ENCODE measurements at regions not wholly inside any gene's neighbourhood (a gene's known extent, or its start where the extent isn't known, plus 50 kb on each side); places are given as distances from the start of the nearest gene placed in this dataset.

DNA sequence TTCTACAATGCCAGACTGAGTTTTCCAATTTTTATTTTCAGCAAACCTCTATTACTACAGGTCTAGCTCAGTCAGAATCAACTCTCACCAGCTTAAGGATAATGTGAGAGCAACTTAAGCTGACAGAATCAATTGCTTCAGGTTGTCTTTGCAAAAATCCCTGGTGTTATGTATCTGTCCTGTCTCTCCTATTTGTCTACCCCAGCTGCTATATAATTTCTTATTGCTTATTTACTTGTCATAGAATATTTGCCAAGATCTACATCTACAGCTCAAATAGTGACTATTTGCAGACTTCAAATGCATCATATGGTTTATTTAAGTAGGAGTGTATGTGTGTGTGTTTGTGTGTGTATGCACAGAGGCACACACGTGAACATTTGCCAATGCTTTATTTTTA lies 54.1 kb downstream of the FOXG1 start:
- H3K4me1 Mint-ChIP-seq (ENCODE audit: low read depth), result no peaks in the 10 kb centered on the region
- no peaks in the 10 kb centered on the region for H3K4me1 ChIP-seq (ENCODE audit: insufficient read depth, low read length)
- H3K9me3 ChIP-seq (ENCODE audit: control insufficient read depth in 1 of 2, insufficient read depth in 1 of 2, low read length in 2 of 2), result peaks cover 7 to 9% of the 10 kb centered on the region in 2 experiments
- CTCF ChIA-PET, result no interaction called here
- no peak overlapping the region for H3K27ac ChIP-seq (ENCODE audit: low read depth in 1 of 2, low read length in 2 of 2)
- TF ChIP-seq, protein P1, sequence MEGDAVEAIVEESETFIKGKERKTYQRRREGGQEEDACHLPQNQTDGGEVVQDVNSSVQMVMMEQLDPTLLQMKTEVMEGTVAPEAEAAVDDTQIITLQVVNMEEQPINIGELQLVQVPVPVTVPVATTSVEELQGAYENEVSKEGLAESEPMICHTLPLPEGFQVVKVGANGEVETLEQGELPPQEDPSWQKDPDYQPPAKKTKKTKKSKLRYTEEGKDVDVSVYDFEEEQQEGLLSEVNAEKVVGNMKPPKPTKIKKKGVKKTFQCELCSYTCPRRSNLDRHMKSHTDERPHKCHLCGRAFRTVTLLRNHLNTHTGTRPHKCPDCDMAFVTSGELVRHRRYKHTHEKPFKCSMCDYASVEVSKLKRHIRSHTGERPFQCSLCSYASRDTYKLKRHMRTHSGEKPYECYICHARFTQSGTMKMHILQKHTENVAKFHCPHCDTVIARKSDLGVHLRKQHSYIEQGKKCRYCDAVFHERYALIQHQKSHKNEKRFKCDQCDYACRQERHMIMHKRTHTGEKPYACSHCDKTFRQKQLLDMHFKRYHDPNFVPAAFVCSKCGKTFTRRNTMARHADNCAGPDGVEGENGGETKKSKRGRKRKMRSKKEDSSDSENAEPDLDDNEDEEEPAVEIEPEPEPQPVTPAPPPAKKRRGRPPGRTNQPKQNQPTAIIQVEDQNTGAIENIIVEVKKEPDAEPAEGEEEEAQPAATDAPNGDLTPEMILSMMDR (IDR thresholded peaks at IDR 0.05), result no peak
- no peaks in the 10 kb centered on the region for H3K36me3 ChIP-seq (ENCODE audit: insufficient read depth, low read length)
- no peaks in the 10 kb centered on the region for H3K36me3 Mint-ChIP-seq (ENCODE audit: low read depth)
- H3K9me3 Mint-ChIP-seq, result peaks cover 20% of the 10 kb centered on the region
- H3K27me3 ChIP-seq (ENCODE audit: control insufficient read depth in 1 of 2, insufficient read depth in 2 of 2, low read length in 2 of 2), result no peaks in the 10 kb centered on the region
- H3K27me3 Mint-ChIP-seq, result no peaks in the 10 kb centered on the region
- no peak overlapping the region for H3K27ac Mint-ChIP-seq
- no peak overlapping the region for H3K4me3 ChIP-seq (ENCODE audit: low read length)
- DNase-seq (no peak), ATAC-seq (ENCODE audit: poor library complexity) (no peak)
- H3K4me3 Mint-ChIP-seq, result no peak overlapping the region
- POLR2A ChIA-PET, result no interaction called here
- intact Hi-C loops (cut with DNase I, micrococcal nuclease), result no loop called here

- H3K27me3 Mint-ChIP-seq, result no peaks in the 10 kb centered on the region
- H3K4me1 Mint-ChIP-seq (ENCODE audit: low read depth), result no peaks in the 10 kb centered on the region
- ChIA-PET CTCF (no interaction called here), POLR2A (no interaction called here)
- TF ChIP-seq, protein P1 (IDR thresholded peaks at IDR 0.05), result no peak
- DNase-seq (no peak), ATAC-seq (ENCODE audit: poor library complexity) (no peak)
- H3K27ac Mint-ChIP-seq, result no peak overlapping the region
- Histone ChIP-seq H3K27ac (ENCODE audit: low read depth in 1 of 2, low read length in 2 of 2) (no peak overlapping the region), H3K4me1 (ENCODE audit: insufficient read depth, low read length) (no peaks in the 10 kb centered on the region), H3K27me3 (ENCODE audit: control insufficient read depth in 1 of 2, insufficient read depth in 2 of 2, low read length in 2 of 2) (no peaks in the 10 kb centered on the region), H3K9me3 (ENCODE audit: control insufficient read depth in 1 of 2, insufficient read depth in 1 of 2, low read length in 2 of 2) (peaks cover 7 to 9% of the 10 kb centered on the region in 2 experiments), H3K4me3 (ENCODE audit: low read length) (no peak overlapping the region), H3K36me3 (ENCODE audit: insufficient read depth, low read length) (no peaks in the 10 kb centered on the region)
- peaks cover 20% of the 10 kb centered on the region for H3K9me3 Mint-ChIP-seq
- H3K36me3 Mint-ChIP-seq (ENCODE audit: low read depth), result no peaks in the 10 kb centered on the region
- intact Hi-C loops (cut with DNase I, micrococcal nuclease), result no loop called here
- H3K4me3 Mint-ChIP-seq, result no peak overlapping the region
Measured at GRCh38 chr14:28821993-28822392, 55.4 kb downstream of the FOXG1 start.

GRCh38 chr14:28823245-28823644 lies 56.7 kb downstream of the FOXG1 start:
- Histone ChIP-seq H3K4me3 (ENCODE audit: low read length) (no peak overlapping the region), H3K4me1 (ENCODE audit: insufficient read depth, low read length) (no peaks in the 10 kb centered on the region), H3K9me3 (ENCODE audit: control insufficient read depth in 1 of 2, insufficient read depth in 1 of 2, low read length in 2 of 2) (peaks cover 7 to 8% of the 10 kb centered on the region in 2 experiments), H3K36me3 (ENCODE audit: insufficient read depth, low read length) (no peaks in the 10 kb centered on the region), H3K27ac (ENCODE audit: low read depth in 1 of 2, low read length in 2 of 2) (no peak overlapping the region), H3K27me3 (ENCODE audit: control insufficient read depth in 1 of 2, insufficient read depth in 2 of 2, low read length in 2 of 2) (no peaks in the 10 kb centered on the region)
- no peaks in the 10 kb centered on the region for H3K4me1 Mint-ChIP-seq (ENCODE audit: low read depth)
- ChIA-PET POLR2A (no interaction called here), CTCF (no interaction called here)
- DNase-seq (no peak), ATAC-seq (ENCODE audit: poor library complexity) (no peak)
- no peaks in the 10 kb centered on the region for H3K27me3 Mint-ChIP-seq
- peaks cover 20% of the 10 kb centered on the region for H3K9me3 Mint-ChIP-seq
- H3K4me3 Mint-ChIP-seq, result no peak overlapping the region
- intact Hi-C loops (cut with DNase I, micrococcal nuclease), result no loop called here
- no peak overlapping the region for H3K27ac Mint-ChIP-seq
- TF ChIP-seq, protein P1 (IDR thresholded peaks at IDR 0.05), result no peak
- no peaks in the 10 kb centered on the region for H3K36me3 Mint-ChIP-seq (ENCODE audit: low read depth)
